Stimulated activated naive CD8-positive, alpha-beta T cell treated with anti-CD3 and anti-CD28 coated beads, Interleukin-15, amount 100 ng/mL, for 72 hours (primary cell): ENCODE measurements at regions not wholly inside any gene's neighbourhood (a gene's known extent, or its start where the extent isn't known, plus 50 kb on each side); places are given as distances from the start of the nearest gene placed in this dataset.
"Not testable (repeated sequence)": the region's sequence is repeated elsewhere in the genome, so short reads cannot be mapped to it uniquely, and the experiment has no call there.

Source experiments
- ATAC-seq: fragments of 150-1000 bp; cut with Tn5 transposase; 2 replicates; pipeline ENCODE4 v1.10.0; 2021; ENCODE audit warnings: mild to moderate bottlenecking, moderate library complexity
- DNase-seq, 2 donors: peaks; one replicate each; pipeline ENCODE4 v3.0.0; 2021 to 2022
- H3K27ac Mint-ChIP-seq, 2 donors: one replicate each; pipeline ENCODE4 v1.8.0; 2022; ENCODE audit warnings: mild to moderate bottlenecking in 2 of 2, mixed read lengths in 2 of 2, moderate library complexity in 2 of 2
- H3K27me3 Mint-ChIP-seq: one replicate; pipeline ENCODE4 v1.8.0; 2022; ENCODE audit warnings: mixed read lengths
- H3K4me1 Mint-ChIP-seq: one replicate; pipeline ENCODE4 v1.8.0; 2022; ENCODE audit warnings: mild to moderate bottlenecking, mixed read lengths
- H3K4me3 Mint-ChIP-seq, 2 donors: one replicate each; pipeline ENCODE4 v1.8.0; 2022; ENCODE audit warnings: mild to moderate bottlenecking in 2 of 2, mixed read lengths in 2 of 2, moderate library complexity in 1 of 2
- H3K9me3 Mint-ChIP-seq, 2 donors: one replicate each; pipeline ENCODE4 v1.8.0; 2022; ENCODE audit warnings: mixed read lengths in 2 of 2

DNA sequence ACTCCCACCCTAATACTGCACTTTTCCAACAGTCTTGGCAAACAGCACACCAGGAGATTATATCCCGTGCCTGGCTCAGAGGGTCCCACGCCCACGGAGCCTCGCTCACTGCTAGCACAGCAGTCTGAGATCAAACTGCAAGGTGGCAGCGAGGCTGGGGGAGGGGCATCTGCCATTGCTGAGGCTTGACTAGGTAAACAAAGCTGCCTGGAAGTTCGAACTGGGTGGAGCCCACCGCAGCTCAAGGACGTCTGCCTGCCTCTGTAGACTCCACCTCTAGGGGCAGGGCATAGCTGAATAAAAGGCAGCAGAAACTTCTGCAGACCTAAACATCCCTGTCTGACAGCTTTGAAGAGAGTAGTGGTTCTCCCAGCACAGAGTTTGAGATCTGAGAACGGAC, 401.9 kb upstream of the SLC30A5 start:
- H3K9me3 Mint-ChIP-seq: peaks cover 12 to 16% of the 10 kb centered on the region in 2 donors
- H3K27me3 Mint-ChIP-seq, H3K4me3 Mint-ChIP-seq, H3K27ac Mint-ChIP-seq, ATAC-seq, H3K4me1 Mint-ChIP-seq, DNase-seq: not testable (repeated sequence)

DNA sequence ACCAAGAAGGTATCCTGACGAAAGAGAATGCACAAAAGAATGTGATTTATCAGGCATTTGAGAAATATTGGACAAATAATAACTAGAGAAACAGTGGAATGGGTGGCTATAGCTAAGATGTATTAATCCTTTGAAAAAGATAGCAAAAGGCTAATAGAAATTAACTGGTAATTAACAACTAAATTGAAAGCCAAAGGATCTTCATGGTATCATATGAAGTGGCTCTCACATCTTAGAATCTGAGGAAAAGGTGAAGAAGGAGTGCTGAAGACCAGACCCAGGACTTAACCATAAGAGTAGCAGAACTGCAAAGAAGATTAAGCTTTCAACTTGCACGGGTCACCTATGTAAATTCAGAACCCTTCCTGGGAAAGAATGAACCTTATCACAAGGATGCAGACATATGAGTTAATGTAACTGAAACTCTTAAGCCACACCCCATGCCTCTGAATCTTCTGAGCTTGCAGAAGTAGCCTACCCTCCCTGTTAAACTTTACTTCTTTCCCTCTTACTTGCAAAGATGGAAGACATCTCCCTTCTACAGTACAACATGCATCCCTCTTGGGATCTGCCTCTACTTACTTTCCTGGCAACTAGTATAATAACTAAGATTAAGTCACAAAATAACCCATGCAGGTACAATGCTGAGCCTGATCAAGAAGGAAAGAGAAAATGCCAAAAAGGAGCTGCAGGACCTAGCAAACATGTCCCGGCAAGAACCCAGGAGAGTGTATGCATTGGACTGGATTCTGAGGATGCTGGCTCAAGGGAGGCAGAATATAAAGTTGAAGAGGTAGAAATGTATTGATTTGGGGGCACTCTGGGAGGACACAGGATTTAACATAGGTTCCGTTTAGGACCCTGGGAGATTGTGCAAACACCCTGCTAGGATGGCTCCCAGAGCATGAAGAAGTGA, 395.5 kb upstream of the SLC30A5 start:
- no peak overlapping the region for H3K27ac Mint-ChIP-seq

DNA sequence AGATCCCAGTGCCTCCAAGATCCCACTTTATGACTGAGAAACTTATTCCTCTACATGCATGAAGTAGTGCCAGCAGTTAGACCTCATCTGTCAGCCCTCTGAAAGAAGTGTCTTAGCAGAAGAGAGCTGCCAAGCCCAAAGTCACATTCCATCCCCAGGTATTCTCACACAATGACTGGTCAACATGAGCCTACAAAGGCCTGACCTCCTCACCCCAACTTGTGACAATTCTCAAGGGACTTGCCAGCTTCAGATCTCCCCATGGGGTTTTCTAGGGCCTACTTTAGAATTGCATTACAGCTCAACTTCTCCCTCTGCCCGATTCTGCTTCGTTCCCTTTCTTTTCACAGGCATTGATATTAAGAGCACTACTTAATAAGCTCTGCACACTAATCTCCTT, 393.8 kb upstream of the SLC30A5 start:
- H3K4me3 Mint-ChIP-seq: no peak overlapping the region
- H3K9me3 Mint-ChIP-seq: peaks cover 9 to 14% of the 10 kb centered on the region in 2 donors
- no peak overlapping the region for H3K27ac Mint-ChIP-seq
- no peaks in the 10 kb centered on the region for H3K27me3 Mint-ChIP-seq
- ATAC-seq (no peak), DNase-seq (no peak)
- H3K4me1 Mint-ChIP-seq: no peaks in the 10 kb centered on the region

More for the DNA sequence above, 395.5 kb upstream of the SLC30A5 start:
- Mint-ChIP-seq H3K9me3 (peaks cover 9 to 22% of the 10 kb centered on the region in 2 donors), H3K4me3 (no peak overlapping the region), H3K4me1 (no peaks in the 10 kb centered on the region), H3K27me3 (no peaks in the 10 kb centered on the region)
- ATAC-seq (no peak), DNase-seq (no peak)

DNA sequence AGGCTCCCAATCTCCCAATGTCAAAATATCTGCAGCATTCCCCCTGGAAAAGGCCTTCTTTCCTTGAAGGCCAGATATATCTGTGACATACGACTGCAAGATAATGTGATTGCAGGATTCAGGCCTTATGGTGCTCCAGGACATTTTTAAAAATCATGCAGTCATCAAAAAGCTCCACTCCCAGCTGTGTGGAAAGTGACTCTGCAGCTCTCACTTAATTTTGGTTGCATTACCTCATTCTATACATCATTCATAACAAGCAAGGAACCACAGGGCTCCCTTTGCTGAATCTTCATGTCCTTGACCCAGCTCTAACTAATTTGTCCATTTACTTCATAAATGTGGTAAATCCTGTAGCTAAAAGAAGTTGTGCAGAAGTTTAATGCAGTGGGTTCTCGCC, 386.2 kb upstream of the SLC30A5 start:
- peaks cover 24% of the 10 kb centered on the region for H3K4me1 Mint-ChIP-seq
- H3K27ac Mint-ChIP-seq: no peak overlapping the region
- no peak overlapping the region for H3K4me3 Mint-ChIP-seq
- DNase-seq (no peak), ATAC-seq (no peak)
- H3K9me3 Mint-ChIP-seq: no peaks in the 10 kb centered on the region
- H3K27me3 Mint-ChIP-seq: no peaks in the 10 kb centered on the region

DNA sequence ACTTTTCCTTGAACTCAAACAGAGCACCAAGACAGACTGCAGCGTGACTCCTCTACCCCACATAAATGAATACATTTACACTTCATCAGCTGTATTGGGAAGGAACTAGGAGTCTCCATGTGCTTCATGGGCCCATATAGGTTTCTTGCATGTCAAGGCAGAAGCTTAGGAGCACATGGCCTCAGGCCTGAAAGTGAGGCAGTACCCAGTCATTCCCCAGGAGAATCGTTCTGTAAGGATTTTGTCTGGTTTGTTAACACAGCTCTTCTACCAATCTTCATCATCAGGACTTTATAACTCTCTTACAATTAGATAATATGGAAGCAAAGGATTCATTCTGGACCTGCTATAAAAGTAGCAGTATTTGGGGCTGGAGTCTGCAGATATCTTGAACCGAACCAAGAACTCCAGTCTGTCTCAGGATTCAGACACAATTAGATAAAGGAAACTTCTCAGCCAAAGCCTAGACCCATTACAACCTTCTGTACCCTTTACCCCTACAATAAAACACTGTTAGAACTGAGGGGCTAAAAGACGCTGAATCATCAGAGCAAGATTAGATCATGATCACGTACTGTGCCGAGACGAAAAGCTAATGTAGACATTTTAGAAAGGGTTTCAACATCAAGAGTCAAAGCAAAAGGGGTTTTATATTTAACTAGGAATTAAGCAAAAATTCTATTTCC, 385.5 kb upstream of the SLC30A5 start:
- H3K27me3 Mint-ChIP-seq: no peaks in the 10 kb centered on the region
- no peak overlapping the region for H3K27ac Mint-ChIP-seq
- DNase-seq (no peak), ATAC-seq (no peak)
- no peaks in the 10 kb centered on the region for H3K9me3 Mint-ChIP-seq
- H3K4me1 Mint-ChIP-seq: peaks cover 29% of the 10 kb centered on the region
- H3K4me3 Mint-ChIP-seq: no peak overlapping the region

- no peaks in the 10 kb centered on the region for H3K9me3 Mint-ChIP-seq
- DNase-seq (no peak), ATAC-seq (no peak)
- H3K27me3 Mint-ChIP-seq: no peaks in the 10 kb centered on the region
- no peak overlapping the region for H3K4me3 Mint-ChIP-seq
- peaks cover 29% of the 10 kb centered on the region for H3K4me1 Mint-ChIP-seq
- H3K27ac Mint-ChIP-seq: no peak overlapping the region
These were observed 385.0 kb upstream of the SLC30A5 start for GRCh38 chr5:68708842-68709170.

- peaks cover 29% of the 10 kb centered on the region for H3K4me1 Mint-ChIP-seq
- no peaks in the 10 kb centered on the region for H3K27me3 Mint-ChIP-seq
- H3K27ac Mint-ChIP-seq: no peak overlapping the region
- no peak for DNase-seq
- no peak for ATAC-seq
- no peaks in the 10 kb centered on the region for H3K9me3 Mint-ChIP-seq
- H3K4me3 Mint-ChIP-seq: no peak overlapping the region
These were observed 384.6 kb upstream of the SLC30A5 start for GRCh38 chr5:68709239-68709638.

DNA sequence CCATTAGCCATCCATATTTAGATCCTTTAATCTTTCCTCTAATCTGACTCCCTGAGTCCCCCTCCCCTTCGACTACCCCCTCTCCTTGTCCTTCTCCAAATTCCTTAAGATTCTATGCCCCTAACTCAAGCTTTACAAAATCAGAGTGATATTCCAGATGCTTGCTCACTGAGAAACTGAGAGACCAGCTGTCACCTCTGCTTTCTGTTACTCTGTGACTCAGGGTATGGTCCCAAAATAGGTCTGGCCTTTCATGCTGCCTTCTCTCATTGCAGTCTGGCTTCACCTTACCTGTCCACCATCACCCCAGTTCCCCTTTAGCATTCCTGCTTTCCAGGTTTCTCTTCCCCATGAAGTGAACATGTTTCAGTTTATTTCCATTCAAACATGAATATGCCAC, 383.3 kb upstream of the SLC30A5 start:
- Mint-ChIP-seq H3K9me3 (no peaks in the 10 kb centered on the region), H3K4me1 (peaks cover 29% of the 10 kb centered on the region), H3K27me3 (no peaks in the 10 kb centered on the region), H3K4me3 (no peak overlapping the region), H3K27ac (peak overlapping the region in 1 of 2 donors; percentile 88)
- ATAC-seq: no peak
- no peak for DNase-seq

DNA sequence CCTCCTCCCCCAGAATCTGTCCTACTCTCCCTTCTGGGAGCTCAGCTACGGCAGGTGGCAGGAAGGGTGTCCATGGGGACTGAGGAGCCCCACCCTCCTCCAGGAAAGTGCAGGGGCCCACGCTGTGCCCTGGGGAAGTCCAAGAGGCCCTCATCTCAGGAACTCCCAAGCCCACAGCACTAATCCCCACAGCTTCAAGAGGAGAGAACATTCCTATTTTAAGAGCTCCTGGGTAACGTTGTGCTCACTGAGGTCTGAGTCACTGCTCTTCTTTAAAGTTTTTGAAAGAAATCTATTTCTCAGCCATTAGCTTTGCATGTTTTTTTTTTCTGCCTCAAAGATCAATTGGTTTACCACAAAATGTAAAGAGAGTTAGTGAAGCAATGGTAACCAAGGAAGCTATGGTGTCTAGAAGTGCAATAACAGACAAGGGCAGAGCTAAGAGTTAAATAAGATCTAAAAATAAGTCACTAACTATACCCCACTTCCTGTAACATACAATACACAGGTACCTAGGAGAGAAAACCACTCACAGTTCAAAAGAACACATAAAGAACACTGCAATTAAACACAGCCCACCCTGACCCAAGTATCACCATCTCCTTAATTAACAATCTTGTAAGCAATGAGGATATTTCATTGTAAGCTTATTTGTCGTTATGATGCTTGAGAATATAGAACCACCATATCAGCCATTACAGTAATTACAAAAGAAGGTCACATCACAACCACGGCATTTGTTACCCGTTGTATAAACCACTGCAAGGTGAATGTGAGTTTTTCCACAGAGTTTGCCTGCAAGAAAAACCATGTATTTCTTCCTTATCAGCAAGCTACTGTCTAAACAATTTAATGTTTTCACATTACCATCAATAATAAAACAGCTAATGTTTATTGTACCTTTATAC, 382.3 kb upstream of the SLC30A5 start:
- no peaks in the 10 kb centered on the region for H3K27me3 Mint-ChIP-seq
- peaks cover 29% of the 10 kb centered on the region for H3K4me1 Mint-ChIP-seq
- ATAC-seq: peak; percentile 92
- peak overlapping the region; percentile 88 to 96 for H3K27ac Mint-ChIP-seq
- no peaks in the 10 kb centered on the region for H3K9me3 Mint-ChIP-seq
- H3K4me3 Mint-ChIP-seq: peak overlapping the region; percentile 50
- peak in 1 of 2 donors; percentile 3 for DNase-seq

DNA sequence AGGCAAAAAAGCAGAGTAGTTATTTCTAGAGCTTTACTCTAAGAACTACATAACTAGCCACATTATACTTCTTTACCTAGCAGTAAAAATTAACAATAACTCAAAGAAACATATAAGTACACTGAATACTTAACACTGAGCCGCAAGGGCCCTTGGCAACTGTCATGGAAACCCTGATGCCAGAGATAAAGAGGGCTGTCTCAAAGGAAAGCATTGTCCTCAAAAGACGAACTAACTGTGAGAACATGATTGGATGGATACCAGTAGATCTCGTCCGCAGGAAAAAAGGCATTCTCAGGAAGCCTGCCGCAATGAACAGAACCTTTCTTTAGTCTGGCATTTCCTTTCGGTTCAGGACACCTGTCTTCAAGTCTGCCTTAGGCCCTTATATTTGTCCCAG, 379.0 kb upstream of the SLC30A5 start:
- no peak overlapping the region for H3K27ac Mint-ChIP-seq
- DNase-seq (no peak), ATAC-seq (no peak)
- peaks cover 6 to 9% of the 10 kb centered on the region in 2 donors for H3K9me3 Mint-ChIP-seq
- peaks cover 29% of the 10 kb centered on the region for H3K4me1 Mint-ChIP-seq
- H3K4me3 Mint-ChIP-seq: no peak overlapping the region
- no peaks in the 10 kb centered on the region for H3K27me3 Mint-ChIP-seq

GRCh38 chr5:68720884-68721610, 372.8 kb upstream of the SLC30A5 start:
- ATAC-seq (no peak), DNase-seq (no peak)
- H3K27ac Mint-ChIP-seq: no peak overlapping the region
- no peaks in the 10 kb centered on the region for H3K27me3 Mint-ChIP-seq
- H3K4me3 Mint-ChIP-seq: no peak overlapping the region
- no peaks in the 10 kb centered on the region for H3K4me1 Mint-ChIP-seq
- H3K9me3 Mint-ChIP-seq: peaks cover 9 to 21% of the 10 kb centered on the region in 2 donors

- no peak for ATAC-seq
- H3K27me3 Mint-ChIP-seq: no peaks in the 10 kb centered on the region
- DNase-seq: no peak
- H3K27ac Mint-ChIP-seq: no peak overlapping the region
- no peak overlapping the region for H3K4me3 Mint-ChIP-seq
- H3K4me1 Mint-ChIP-seq: no peaks in the 10 kb centered on the region
- H3K9me3 Mint-ChIP-seq: peaks cover 2 to 15% of the 10 kb centered on the region in 2 donors
These were observed 371.5 kb upstream of the SLC30A5 start for GRCh38 chr5:68722357-68722756.

GRCh38 chr5:68725905-68726683, 367.7 kb upstream of the SLC30A5 start:
- no peaks in the 10 kb centered on the region for H3K27me3 Mint-ChIP-seq
- H3K4me3 Mint-ChIP-seq: no peak overlapping the region
- H3K9me3 Mint-ChIP-seq: peaks cover 0 to 15% of the 10 kb centered on the region in 2 donors
- H3K4me1 Mint-ChIP-seq: no peaks in the 10 kb centered on the region
- peak overlapping the region in 1 of 2 donors; percentile 36 for H3K27ac Mint-ChIP-seq
- ATAC-seq (no peak), DNase-seq (no peak)

- no peak overlapping the region for H3K27ac Mint-ChIP-seq
These were observed 365.9 kb upstream of the SLC30A5 start for GRCh38 chr5:68727931-68728330.

More at GRCh38 chr5:68727931-68728330, 365.9 kb upstream of the SLC30A5 start:
- no peak for DNase-seq
- no peak overlapping the region for H3K4me3 Mint-ChIP-seq
- no peak for ATAC-seq
- H3K27me3 Mint-ChIP-seq: no peaks in the 10 kb centered on the region
- H3K9me3 Mint-ChIP-seq: peaks cover 0 to 5% of the 10 kb centered on the region in 2 donors
- no peaks in the 10 kb centered on the region for H3K4me1 Mint-ChIP-seq
